Neuronal stem cell (in vitro differentiated cells): ENCODE measurements at regions not wholly inside any gene's neighbourhood (a gene's known extent, or its start where the extent isn't known, plus 50 kb on each side); places are given as distances from the start of the nearest gene placed in this dataset.

Experiments
- DNase-seq: peaks from one replicate; pipeline ENCODE4 v3.0.0-alpha.2; 2013; ENCODE audit warnings: low spot score
- H2AFZ ChIP-seq: one replicate; pipeline ENCODE4 v1.6.1; 2013; ENCODE audit warnings: mild to moderate bottlenecking, low read length, inconsistent platforms
- H2AK5ac ChIP-seq: 2 replicates; pipeline ENCODE4 v1.6.1; 2013; ENCODE audit warnings: low read depth, mild to moderate bottlenecking, inconsistent platforms, low read length, moderate library complexity, mixed read lengths
- H2BK120ac ChIP-seq: 2 replicates; pipeline ENCODE4 v1.6.1; 2013; ENCODE audit warnings: low read depth, mild to moderate bottlenecking, inconsistent platforms, low read length, moderate library complexity, mixed read lengths
- H2BK12ac ChIP-seq: one replicate; pipeline ENCODE4 v1.6.1; 2013; ENCODE audit warnings: low read length, inconsistent platforms
- H2BK15ac ChIP-seq: 2 replicates; pipeline ENCODE4 v1.6.1; 2013; ENCODE audit warnings: mild to moderate bottlenecking, low read length, inconsistent platforms, mixed read lengths
- H2BK5ac ChIP-seq: one replicate; pipeline ENCODE4 v1.6.1; 2013; ENCODE audit warnings: inconsistent platforms, mild to moderate bottlenecking, low read length, moderate library complexity
- H3K14ac ChIP-seq: one replicate; pipeline ENCODE4 v1.6.1; 2013; ENCODE audit warnings: low read length, inconsistent platforms
- H3K18ac ChIP-seq: 2 replicates; pipeline ENCODE4 v1.6.1; 2013; ENCODE audit warnings: low read length, inconsistent platforms
- H3K23ac ChIP-seq: 2 replicates; pipeline ENCODE4 v1.6.1; 2013; ENCODE audit warnings: low read depth, mild to moderate bottlenecking, mixed read lengths, low read length, inconsistent platforms; ENCODE audit not compliant: poor library complexity
- H3K27ac ChIP-seq: replicated peaks from 3 replicates; pipeline ENCODE4 v1.5.1; 2013; ENCODE audit warnings: low read length, inconsistent platforms
- H3K27me3 ChIP-seq, 3 experiments: 2 replicates each; pipeline ENCODE4 v1.6.1; 2013; ENCODE audit warnings: low read length in 3 of 3, mild to moderate bottlenecking in 2 of 3, inconsistent platforms in 1 of 3, low read depth in 1 of 3, mixed read lengths in 1 of 3, moderate library complexity in 1 of 3; ENCODE audit not compliant: control insufficient read depth in 3 of 3, insufficient read depth in 3 of 3
- H3K36me3 ChIP-seq, 2 donors: replicated peaks in 1 of 2; 2 replicates each; pipeline ENCODE4 v1.6.1; 2013; ENCODE audit warnings: low read length in 2 of 2; ENCODE audit not compliant: control insufficient read depth in 2 of 2, insufficient read depth in 2 of 2
- H3K4ac ChIP-seq: 2 replicates; pipeline ENCODE4 v1.6.1; 2013; ENCODE audit warnings: inconsistent platforms, mild to moderate bottlenecking, low read length, moderate library complexity
- H3K4me1 ChIP-seq, 2 donors: 1 replicate in 1 of 2; 2 replicates in 1 of 2; pipeline ENCODE4 v1.6.1; 2013; ENCODE audit warnings: low read length in 2 of 2, low read depth in 1 of 2; ENCODE audit not compliant: control insufficient read depth in 2 of 2, insufficient read depth in 1 of 2
- H3K4me2 ChIP-seq: one replicate; pipeline ENCODE4 v1.6.1; 2013; ENCODE audit warnings: mild to moderate bottlenecking, low read length, inconsistent platforms; ENCODE audit not compliant: insufficient read depth, poor library complexity, severe bottlenecking
- H3K4me3 ChIP-seq, 2 donors: 2 replicates each; pipeline ENCODE4 v1.5.1; 2013; ENCODE audit warnings: low read length in 2 of 2, mild to moderate bottlenecking in 2 of 2, inconsistent platforms in 1 of 2, moderate library complexity in 1 of 2
- H3K79me1 ChIP-seq: one replicate; pipeline ENCODE4 v1.6.1; 2013; ENCODE audit warnings: low read depth, mild to moderate bottlenecking, inconsistent platforms, low read length, moderate library complexity
- H3K9ac ChIP-seq: one replicate; pipeline ENCODE4 v1.6.1; 2013; ENCODE audit warnings: mild to moderate bottlenecking, low read depth, low read length, inconsistent platforms; ENCODE audit not compliant: poor library complexity
- H3K9me3 ChIP-seq, 2 donors: replicated peaks in 1 of 2; 2 replicates each; pipeline versions ENCODE3 to v1.6.1; 2013; ENCODE audit warnings: low read length in 2 of 2, mild to moderate bottlenecking in 2 of 2, inconsistent platforms in 1 of 2, low read depth in 1 of 2, mixed read lengths in 1 of 2, moderate library complexity in 1 of 2; ENCODE audit not compliant: control insufficient read depth in 2 of 2, insufficient read depth in 1 of 2
- H4K8ac ChIP-seq: one replicate; pipeline ENCODE4 v1.6.1; 2013; ENCODE audit warnings: low read depth, mild to moderate bottlenecking, inconsistent platforms, low read length, moderate library complexity
- H4K91ac ChIP-seq: one replicate; pipeline ENCODE4 v1.6.1; 2013; ENCODE audit warnings: low read length, low read depth, mild to moderate bottlenecking, inconsistent platforms; ENCODE audit not compliant: poor library complexity
- WGBS, 2 donors: extraction: QIAGEN DNeasy Blood & Tissue Kit; methylation state at CpG; one replicate each; pipeline ENCODE4 v1.1.7; 2013; ENCODE audit warnings: missing lambda C conversion rate in 2 of 2, mixed read lengths in 1 of 2; ENCODE audit not compliant: insufficient read length in 2 of 2, insufficient replicate concordance in 1 of 2; ENCODE audit errors: extremely low coverage in 2 of 2; 5-methylcytosine and 5-hydroxymethylcytosine counted together

- H4K8ac ChIP-seq = no peak overlapping the region
- no peak overlapping the region for H4K91ac ChIP-seq
- H2BK12ac ChIP-seq = no peak overlapping the region
- no peak overlapping the region for H3K14ac ChIP-seq
- H3K4ac ChIP-seq = no peak overlapping the region
- no peak overlapping the region for H2BK120ac ChIP-seq
- H2BK5ac ChIP-seq = no peak overlapping the region
- no peak for DNase-seq
- H3K18ac ChIP-seq = no peak overlapping the region
- no peaks in the 10 kb centered on the region for H3K4me1 ChIP-seq
- no peaks in the 10 kb centered on the region for H3K27me3 ChIP-seq
- no peak overlapping the region for H3K4me3 ChIP-seq
- no peak overlapping the region for H3K9ac ChIP-seq
- H3K23ac ChIP-seq = no peak overlapping the region
- no peak overlapping the region for H2BK15ac ChIP-seq
- no peak overlapping the region for H2AFZ ChIP-seq
- H3K9me3 ChIP-seq = peaks cover 0 to 1% of the 10 kb centered on the region in 2 donors
- no CpG with 5 or more reads among the region's 7 CpGs for WGBS, 2 donors
- peaks cover 7 to 8% of the 10 kb centered on the region in 2 donors for H3K36me3 ChIP-seq
- no peak overlapping the region for H3K27ac ChIP-seq
- peaks cover 2% of the 10 kb centered on the region for H3K79me1 ChIP-seq
- H2AK5ac ChIP-seq = no peak overlapping the region
- no peak overlapping the region for H3K4me2 ChIP-seq
Measured at GRCh38 chr16:27649021-27649420, 99.1 kb downstream of the KATNIP start.

DNA sequence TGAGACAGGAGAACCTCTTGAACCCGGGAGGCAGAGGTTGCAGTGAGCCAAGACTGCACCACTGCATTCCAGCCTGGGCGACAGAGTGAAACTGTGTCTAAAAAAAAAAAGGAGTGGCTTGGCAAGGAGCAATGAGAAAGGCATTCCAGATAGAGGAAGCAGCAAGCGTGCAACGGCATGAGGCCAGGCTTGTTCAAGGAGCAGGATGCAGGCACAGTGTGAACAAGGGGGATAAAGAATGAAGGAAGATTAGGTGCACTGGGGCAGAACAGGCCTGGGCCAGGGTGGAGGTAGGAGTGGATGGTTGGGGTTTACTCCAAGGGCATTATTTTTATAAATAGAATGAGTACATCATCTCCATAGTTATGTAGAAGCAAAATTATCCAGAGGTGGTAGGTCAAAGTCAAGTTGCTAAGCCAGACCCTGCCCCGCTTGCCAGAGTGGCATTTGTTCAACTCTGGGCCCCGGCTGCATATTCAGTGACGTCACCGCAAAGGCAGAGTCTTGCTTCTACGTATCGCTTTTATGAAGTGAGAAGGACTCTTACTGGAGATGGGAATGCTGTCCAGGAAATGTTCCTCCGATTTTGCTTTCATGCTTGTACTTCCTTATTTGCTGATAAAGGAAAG lies 100.2 kb downstream of the KATNIP start:
- H2AK5ac ChIP-seq = no peak overlapping the region
- no peak overlapping the region for H2AFZ ChIP-seq
- peaks cover 7 to 16% of the 10 kb centered on the region in 2 donors for H3K36me3 ChIP-seq
- H2BK5ac ChIP-seq = no peak overlapping the region
- no peaks in the 10 kb centered on the region for H3K4me1 ChIP-seq
- no peak overlapping the region for H3K4ac ChIP-seq
- no peak overlapping the region for H4K91ac ChIP-seq
- no peak overlapping the region for H3K9ac ChIP-seq
- H3K9me3 ChIP-seq = peaks cover 0 to 1% of the 10 kb centered on the region in 2 donors
- DNase-seq = no peak
- H3K23ac ChIP-seq = no peak overlapping the region
- H4K8ac ChIP-seq = no peak overlapping the region
- H2BK15ac ChIP-seq = no peak overlapping the region
- WGBS, 2 donors = no CpG with 5 or more reads among the region's 11 CpGs
- peaks cover 2% of the 10 kb centered on the region for H3K79me1 ChIP-seq
- H2BK12ac ChIP-seq = no peak overlapping the region
- no peak overlapping the region for H2BK120ac ChIP-seq
- no peaks in the 10 kb centered on the region for H3K27me3 ChIP-seq
- H3K4me2 ChIP-seq = no peak overlapping the region
- no peak overlapping the region for H3K14ac ChIP-seq
- H3K4me3 ChIP-seq = no peak overlapping the region
- no peak overlapping the region for H3K27ac ChIP-seq
- H3K18ac ChIP-seq = no peak overlapping the region

- DNase-seq = no peak
- Histone ChIP-seq H2BK15ac (no peak overlapping the region), H3K23ac (no peak overlapping the region), H2AFZ (no peak overlapping the region), H2AK5ac (no peak overlapping the region), H4K8ac (no peak overlapping the region), H3K9me3 (peaks cover 0 to 1% of the 10 kb centered on the region in 2 donors), H3K4me3 (no peak overlapping the region), H3K79me1 (peaks cover 2% of the 10 kb centered on the region), H3K4me2 (no peak overlapping the region), H2BK5ac (no peak overlapping the region), H2BK120ac (no peak overlapping the region), H3K36me3 (peaks cover 7 to 24% of the 10 kb centered on the region in 2 donors), H3K27me3 (no peaks in the 10 kb centered on the region), H3K18ac (no peak overlapping the region), H4K91ac (no peak overlapping the region), H3K9ac (no peak overlapping the region), H3K4ac (no peak overlapping the region), H3K27ac (no peak overlapping the region), H2BK12ac (no peak overlapping the region), H3K14ac (no peak overlapping the region), H3K4me1 (no peaks in the 10 kb centered on the region)
- WGBS, 2 donors = no CpG with 5 or more reads among the region's 6 CpGs
Measured at GRCh38 chr16:27651301-27651700, 101.4 kb downstream of the KATNIP start.

DNA sequence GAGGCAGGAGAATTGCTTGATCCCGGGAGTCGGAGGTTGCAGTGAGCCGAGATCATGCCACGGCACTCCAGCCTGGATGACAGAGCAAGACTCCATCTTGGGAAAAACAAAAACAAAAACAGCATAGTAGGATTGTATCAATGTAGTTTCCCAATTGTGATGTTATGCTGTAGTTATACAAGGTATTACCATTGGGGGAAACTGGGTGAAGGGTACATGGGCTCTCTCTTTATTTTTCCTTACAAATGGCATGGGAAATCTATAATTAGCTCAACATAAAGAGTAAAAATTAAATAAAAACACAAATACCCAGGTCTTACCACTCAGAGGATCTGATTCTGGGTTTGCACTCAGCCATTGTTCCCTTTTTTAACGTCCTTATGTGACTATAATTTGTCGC lies 107.9 kb downstream of the KATNIP start:
- H4K8ac ChIP-seq = no peak overlapping the region
- no peaks in the 10 kb centered on the region for H3K27me3 ChIP-seq

More for the DNA sequence above, 107.9 kb downstream of the KATNIP start:
- no CpG with 5 or more reads among the region's 6 CpGs for WGBS, 2 donors
- Histone ChIP-seq H2BK5ac (no peak overlapping the region), H3K9ac (no peak overlapping the region), H3K36me3 (peaks cover 0 to 15% of the 10 kb centered on the region in 2 donors), H3K18ac (no peak overlapping the region), H2BK15ac (no peak overlapping the region), H4K91ac (no peak overlapping the region), H3K79me1 (no peaks in the 10 kb centered on the region), H2AK5ac (no peak overlapping the region), H3K9me3 (no peaks in the 10 kb centered on the region), H2AFZ (no peak overlapping the region), H2BK120ac (no peak overlapping the region), H3K23ac (no peak overlapping the region), H2BK12ac (no peak overlapping the region), H3K14ac (no peak overlapping the region), H3K4me3 (no peak overlapping the region), H3K4me2 (no peak overlapping the region), H3K27ac (no peak overlapping the region), H3K4me1 (no peaks in the 10 kb centered on the region), H3K4ac (no peak overlapping the region)
- no peak for DNase-seq
